ENCODE measurements at regions not wholly inside any gene's neighbourhood (a gene's known extent, or its start where the extent isn't known, plus 50 kb on each side); places are given as distances from the start of the nearest gene placed in this dataset.

DNA sequence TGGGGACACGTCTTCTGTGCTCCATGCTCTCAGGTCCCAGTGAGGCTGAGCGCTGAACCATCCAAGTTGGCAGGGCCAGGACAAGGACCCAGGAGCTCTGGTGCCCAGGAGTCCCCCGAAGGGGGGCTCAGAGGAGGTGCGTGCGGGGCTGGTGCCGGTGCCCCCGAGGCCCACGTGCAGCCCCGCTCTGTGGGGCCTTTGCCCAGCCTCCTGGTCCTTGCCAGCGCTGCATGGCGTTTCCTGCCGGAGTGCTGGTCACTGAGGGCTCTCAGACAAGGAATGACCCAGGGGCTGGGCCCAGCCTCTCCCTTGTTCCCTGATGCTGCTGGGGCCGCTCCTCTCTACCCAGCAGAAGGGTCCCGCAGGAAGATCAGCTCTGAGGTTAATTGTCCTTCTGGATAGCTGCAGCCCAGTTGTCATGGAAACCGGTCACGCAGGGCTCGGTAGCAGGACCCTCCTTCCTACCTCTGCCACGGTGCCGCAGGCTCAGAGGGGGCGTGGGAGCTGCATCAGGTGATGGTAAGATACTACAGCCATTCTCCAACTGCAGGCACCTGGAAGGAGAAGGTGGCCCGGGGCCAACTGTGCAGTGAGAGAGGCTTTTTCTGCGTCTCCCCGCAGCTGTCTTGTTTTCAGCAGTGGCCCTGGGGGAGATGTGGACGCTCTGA is 64.5 kb downstream of the RRM2 start:
- H3K4me1 ChIP-seq (ENCODE audit: insufficient read depth, low read length) = no peaks in the 10 kb centered on the region
- no peak overlapping the region for H3K56ac ChIP-seq (ENCODE audit: insufficient read length, low read depth, low read length)
- no peak overlapping the region for H4K91ac ChIP-seq (ENCODE audit: insufficient read length, low read depth, low read length)
- no peak overlapping the region for H3K18ac ChIP-seq (ENCODE audit: insufficient read length, low read depth, low read length)
- H3K23me2 ChIP-seq (ENCODE audit: insufficient read length, low read depth, low read length, poor library complexity, severe bottlenecking) = no peaks in the 10 kb centered on the region
- no peak overlapping the region for H3T11ph ChIP-seq (ENCODE audit: low read length)
- H2AK5ac ChIP-seq (ENCODE audit: insufficient read length, low read length) = no peak overlapping the region
- no peak overlapping the region for H3K4me2 ChIP-seq (ENCODE audit: insufficient read depth, insufficient read length, low read length)
- Mint-ChIP-seq H3K36me3 (ENCODE audit: insufficient read depth in 1 of 3, low read depth in 3 of 3) (peaks cover 3 to 15% (median 15%) of the 10 kb centered on the region in 3 experiments; a peak in 5 of 7 replicates), H3K27me3 (ENCODE audit: low read depth) (no peaks in the 10 kb centered on the region), H3K4me3 (no peak overlapping the region), H3K4me1 (no peaks in the 10 kb centered on the region), H3K27ac (no peak overlapping the region), H3K9me3 (peaks cover 6 to 8% of the 10 kb centered on the region in 2 experiments; a peak in 3 of 5 replicates)
- H4K5ac ChIP-seq (ENCODE audit: insufficient read length, low read depth, low read length) = no peak overlapping the region
- TF ChIP-seq CTCF (conservative IDR thresholded peaks at IDR 0.05) = no peak
- no peaks in the 10 kb centered on the region for H3K79me1 ChIP-seq (ENCODE audit: insufficient read depth, low read depth, low read length, poor library complexity, severe bottlenecking)
- no peak overlapping the region for H4K8ac ChIP-seq (replicated peaks; ENCODE audit: insufficient read length, low read depth, low read length)
- H3K27ac ChIP-seq (ENCODE audit: insufficient read length, low read depth, low read length) = no peak overlapping the region
- no peak overlapping the region for H2BK120ac ChIP-seq (ENCODE audit: low read depth, low read length, poor library complexity, severe bottlenecking)
- H3K27me3 ChIP-seq (ENCODE audit: insufficient read depth, low read length) = no peaks in the 10 kb centered on the region
- no peak overlapping the region for H3K23ac ChIP-seq (ENCODE audit: insufficient read length, low read depth, low read length)
- no peak overlapping the region for H3K4ac ChIP-seq (ENCODE audit: low read depth, low read length)
- no peak overlapping the region for H2AFZ ChIP-seq (ENCODE audit: low read length)
- H3K14ac ChIP-seq (ENCODE audit: insufficient read depth, low read length) = no peak overlapping the region
- no peak overlapping the region for H2BK20ac ChIP-seq (ENCODE audit: low read depth, low read length, poor library complexity, severe bottlenecking)
- no peak for DNase-seq
- no peak overlapping the region for H2BK5ac ChIP-seq (ENCODE audit: insufficient read length, low read length)
- no peaks in the 10 kb centered on the region for H3K9me3 ChIP-seq (ENCODE audit: control insufficient read depth, low read depth, low read length)
- H4K20me1 ChIP-seq (ENCODE audit: control insufficient read depth, insufficient read depth, insufficient read length) = no peaks in the 10 kb centered on the region
- no peak overlapping the region for H2BK12ac ChIP-seq (ENCODE audit: insufficient read length, low read depth, low read length)
- no peaks in the 10 kb centered on the region; the same call in 1 of the 2 replicates for H3K79me2 ChIP-seq (ENCODE audit: insufficient read depth, low read length)
- H3K9ac ChIP-seq (ENCODE audit: extremely low read depth, insufficient read length, low read length) = no peak overlapping the region
- no CpG with 5 or more reads among the region's 24 CpGs for WGBS (ENCODE audit: extremely low coverage, insufficient read length, low lambda C conversion rate)
- H2BK15ac ChIP-seq (ENCODE audit: low read depth, low read length) = no peak overlapping the region
